Kidney epithelial cell (primary cell): ENCODE measurements at regions not wholly inside any gene's neighbourhood (a gene's known extent, or its start where the extent isn't known, plus 50 kb on each side); places are given as distances from the start of the nearest gene placed in this dataset.

Source experiments
- DNase-seq: peaks from one replicate; pipeline ENCODE4 v3.0.0-alpha.2; 2010; ENCODE audit warnings: low read depth
- H3K27me3 ChIP-seq: 2 replicates; pipeline ENCODE4 v1.6.0; 2011; ENCODE audit warnings: low read length; ENCODE audit not compliant: control insufficient read depth, insufficient read depth
- H3K36me3 ChIP-seq: 2 replicates; pipeline ENCODE4 v1.5.1; 2011; ENCODE audit warnings: low read length; ENCODE audit not compliant: control insufficient read depth, insufficient read depth
- H3K4me3 ChIP-seq: 2 replicates; pipeline ENCODE4 v1.5.1; 2011; ENCODE audit warnings: low read depth, mild to moderate bottlenecking, control low read depth, low read length
- TF ChIP-seq, protein P1 (sequence below): IDR thresholded peaks from 2 replicates; pipeline ENCODE4 v1.5.1; 2011; ENCODE audit warnings: mild to moderate bottlenecking, moderate library complexity, low read length, control low read depth, inconsistent platforms; ENCODE audit not compliant: insufficient read depth, poor library complexity, severe bottlenecking

DNA sequence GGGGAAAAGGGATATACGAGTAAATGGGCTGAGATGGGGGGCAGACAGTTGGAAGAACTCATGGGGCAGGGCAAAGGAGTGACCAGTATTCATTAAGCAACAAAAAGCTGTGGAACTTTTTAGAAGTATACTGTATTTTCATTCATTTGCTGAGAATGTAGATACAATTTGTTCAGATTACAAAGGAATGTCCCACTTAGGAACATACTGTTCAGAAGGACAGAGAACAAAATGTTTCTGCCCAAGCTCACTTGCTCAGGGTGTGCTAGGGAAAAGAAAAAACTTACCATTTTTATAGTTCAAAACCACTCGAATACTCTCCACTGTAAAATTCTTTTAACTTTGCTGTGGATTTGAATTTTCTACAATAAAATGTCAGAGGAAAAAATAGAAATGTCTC, 135.2 kb upstream of the AFF2 start:
- H3K4me3 ChIP-seq = no peak overlapping the region
- no peaks in the 10 kb centered on the region for H3K27me3 ChIP-seq
- DNase-seq = no peak
- TF ChIP-seq, protein P1, sequence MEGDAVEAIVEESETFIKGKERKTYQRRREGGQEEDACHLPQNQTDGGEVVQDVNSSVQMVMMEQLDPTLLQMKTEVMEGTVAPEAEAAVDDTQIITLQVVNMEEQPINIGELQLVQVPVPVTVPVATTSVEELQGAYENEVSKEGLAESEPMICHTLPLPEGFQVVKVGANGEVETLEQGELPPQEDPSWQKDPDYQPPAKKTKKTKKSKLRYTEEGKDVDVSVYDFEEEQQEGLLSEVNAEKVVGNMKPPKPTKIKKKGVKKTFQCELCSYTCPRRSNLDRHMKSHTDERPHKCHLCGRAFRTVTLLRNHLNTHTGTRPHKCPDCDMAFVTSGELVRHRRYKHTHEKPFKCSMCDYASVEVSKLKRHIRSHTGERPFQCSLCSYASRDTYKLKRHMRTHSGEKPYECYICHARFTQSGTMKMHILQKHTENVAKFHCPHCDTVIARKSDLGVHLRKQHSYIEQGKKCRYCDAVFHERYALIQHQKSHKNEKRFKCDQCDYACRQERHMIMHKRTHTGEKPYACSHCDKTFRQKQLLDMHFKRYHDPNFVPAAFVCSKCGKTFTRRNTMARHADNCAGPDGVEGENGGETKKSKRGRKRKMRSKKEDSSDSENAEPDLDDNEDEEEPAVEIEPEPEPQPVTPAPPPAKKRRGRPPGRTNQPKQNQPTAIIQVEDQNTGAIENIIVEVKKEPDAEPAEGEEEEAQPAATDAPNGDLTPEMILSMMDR = no peak
- H3K36me3 ChIP-seq = no peaks in the 10 kb centered on the region

- no peaks in the 10 kb centered on the region for H3K36me3 ChIP-seq
- TF ChIP-seq, protein P1 = no peak
- peak; percentile 12 for DNase-seq
- no peak overlapping the region for H3K4me3 ChIP-seq
- no peaks in the 10 kb centered on the region for H3K27me3 ChIP-seq
Measured at GRCh38 chrX:148371291-148371690, 129.1 kb upstream of the AFF2 start.

DNA sequence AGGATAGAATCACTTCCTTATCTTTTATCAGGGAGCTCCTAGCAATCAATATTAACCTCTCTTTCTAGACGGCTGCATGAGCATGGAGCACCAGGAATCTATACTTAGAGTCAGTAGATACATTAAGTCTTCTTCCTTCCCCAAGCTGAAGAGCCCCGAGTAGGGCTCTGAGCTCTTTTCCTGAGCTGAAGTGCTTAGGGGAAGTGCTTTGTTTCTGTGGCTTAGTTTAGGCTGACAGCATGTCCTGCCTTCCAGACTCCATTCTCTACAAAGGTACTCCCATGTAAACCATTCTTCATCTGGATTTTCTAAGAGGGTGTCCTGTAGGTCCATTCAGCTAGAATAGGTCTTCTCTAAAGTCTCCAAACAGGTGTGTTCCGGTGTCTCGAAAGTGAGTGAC, 127.5 kb upstream of the AFF2 start:
- H3K36me3 ChIP-seq = no peaks in the 10 kb centered on the region
- H3K27me3 ChIP-seq = no peaks in the 10 kb centered on the region
- no peak overlapping the region for H3K4me3 ChIP-seq
- DNase-seq = no peak
- TF ChIP-seq, protein P1 = no peak

- no peak for DNase-seq
- TF ChIP-seq, protein P1 = no peak
- H3K27me3 ChIP-seq = no peaks in the 10 kb centered on the region
- no peak overlapping the region for H3K4me3 ChIP-seq
- no peaks in the 10 kb centered on the region for H3K36me3 ChIP-seq
Measured at GRCh38 chrX:148376342-148376741, 124.1 kb upstream of the AFF2 start.

GRCh38 chrX:148380107-148380506, 120.3 kb upstream of the AFF2 start:
- no peak overlapping the region for H3K4me3 ChIP-seq
- DNase-seq = no peak
- H3K27me3 ChIP-seq = no peaks in the 10 kb centered on the region
- no peaks in the 10 kb centered on the region for H3K36me3 ChIP-seq
- TF ChIP-seq, protein P1 = no peak
